H1 (cell line): ENCODE measurements at regions not wholly inside any gene's neighbourhood (a gene's known extent, or its start where the extent isn't known, plus 50 kb on each side); places are given as distances from the start of the nearest gene placed in this dataset.

Experiments used
- BACH1 ChIP-seq: IDR thresholded peaks from 2 replicates; pipeline ENCODE4 v1.6.1; 2012; ENCODE audit warnings: low read length, improper control_type of control experiment
- BRCA1 ChIP-seq: IDR thresholded peaks from 2 replicates; pipeline ENCODE4 v1.6.1; 2012; ENCODE audit warnings: low read depth, low read length, improper control_type of control experiment
- EZH2 ChIP-seq: fragments of 200-600 bp; sonication (generic); IDR thresholded peaks from 2 replicates; pipeline ENCODE4 v1.7.1; 2012; ENCODE audit warnings: low read depth, mild to moderate bottlenecking, moderate library complexity, low read length, inconsistent platforms; ENCODE audit not compliant: severe bottlenecking
- JUND ChIP-seq: IDR thresholded peaks from 2 replicates; pipeline ENCODE4 v1.6.1; 2011; ENCODE audit warnings: mild to moderate bottlenecking, improper control_type of control experiment, low read length
- MAX ChIP-seq: IDR thresholded peaks from 2 replicates; pipeline ENCODE4 v1.6.1; 2012; ENCODE audit warnings: inconsistent platforms
- POLR2A ChIP-seq, 2 experiments: IDR thresholded peaks; 1 replicate in 1 of 2; 2 replicates in 1 of 2; pipeline ENCODE4 v1.6.1; 2011; ENCODE audit warnings: low read depth in 2 of 2, low read length in 2 of 2, mild to moderate bottlenecking in 2 of 2; ENCODE audit errors: control extremely low read depth in 1 of 2
- POLR2AphosphoS5 ChIP-seq: IDR thresholded peaks from 2 replicates; pipeline ENCODE4 v1.6.1; 2011; ENCODE audit warnings: low read depth, low read length
- RFX5 ChIP-seq: IDR thresholded peaks from 2 replicates; pipeline ENCODE4 v1.6.1; 2011; ENCODE audit warnings: low read depth, low read length, improper control_type of control experiment, borderline replicate concordance
- SAP30 ChIP-seq: fragments of 300-600 bp; sonication (generic); IDR thresholded peaks from 2 replicates; pipeline ENCODE4 v1.7.1; 2012; ENCODE audit warnings: low read length, moderate library complexity, mild to moderate bottlenecking, inconsistent platforms; ENCODE audit not compliant: insufficient read depth, insufficient replicate concordance
- USF2 ChIP-seq: IDR thresholded peaks from 2 replicates; pipeline ENCODE4 v1.6.1; 2011; ENCODE audit warnings: low read length, improper control_type of control experiment
- TF ChIP-seq, protein P1 (sequence below), 3 experiments: IDR thresholded peaks; 1 replicate in 2 of 3; 2 replicates in 1 of 3; pipeline versions ENCODE4 v1.5.1 to v1.6.1; 2011; ENCODE audit warnings: low read length in 3 of 3, mild to moderate bottlenecking in 3 of 3, inconsistent platforms in 2 of 3, low read depth in 1 of 3, moderate library complexity in 1 of 3; ENCODE audit not compliant: insufficient read depth in 1 of 3; ENCODE audit errors: control extremely low read depth in 1 of 3

- TF ChIP-seq SAP30 = no peak
- TF ChIP-seq EZH2 = no peak
- no peak for TF ChIP-seq POLR2AphosphoS5
- no peak for TF ChIP-seq JUND
- TF ChIP-seq, protein P1, sequence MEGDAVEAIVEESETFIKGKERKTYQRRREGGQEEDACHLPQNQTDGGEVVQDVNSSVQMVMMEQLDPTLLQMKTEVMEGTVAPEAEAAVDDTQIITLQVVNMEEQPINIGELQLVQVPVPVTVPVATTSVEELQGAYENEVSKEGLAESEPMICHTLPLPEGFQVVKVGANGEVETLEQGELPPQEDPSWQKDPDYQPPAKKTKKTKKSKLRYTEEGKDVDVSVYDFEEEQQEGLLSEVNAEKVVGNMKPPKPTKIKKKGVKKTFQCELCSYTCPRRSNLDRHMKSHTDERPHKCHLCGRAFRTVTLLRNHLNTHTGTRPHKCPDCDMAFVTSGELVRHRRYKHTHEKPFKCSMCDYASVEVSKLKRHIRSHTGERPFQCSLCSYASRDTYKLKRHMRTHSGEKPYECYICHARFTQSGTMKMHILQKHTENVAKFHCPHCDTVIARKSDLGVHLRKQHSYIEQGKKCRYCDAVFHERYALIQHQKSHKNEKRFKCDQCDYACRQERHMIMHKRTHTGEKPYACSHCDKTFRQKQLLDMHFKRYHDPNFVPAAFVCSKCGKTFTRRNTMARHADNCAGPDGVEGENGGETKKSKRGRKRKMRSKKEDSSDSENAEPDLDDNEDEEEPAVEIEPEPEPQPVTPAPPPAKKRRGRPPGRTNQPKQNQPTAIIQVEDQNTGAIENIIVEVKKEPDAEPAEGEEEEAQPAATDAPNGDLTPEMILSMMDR (IDR thresholded peaks at IDR 0.05; ENCODE audit: control extremely low read depth in 1 of 3, insufficient read depth in 1 of 3, low read depth in 1 of 3, low read length in 3 of 3) = no peak
- no peak for TF ChIP-seq POLR2A (IDR thresholded peaks at IDR 0.05; ENCODE audit: control extremely low read depth in 1 of 2, low read depth in 2 of 2, low read length in 2 of 2)
- no peak for TF ChIP-seq BRCA1
- no peak for TF ChIP-seq BACH1
- TF ChIP-seq MAX = no peak
- TF ChIP-seq USF2 = no peak
- no peak for TF ChIP-seq RFX5
Observed at GRCh38 chr11:7154881-7155361, 66.1 kb downstream of the RBMXL2 start.
